ENCODE measurements at regions not wholly inside any gene's neighbourhood (a gene's known extent, or its start where the extent isn't known, plus 50 kb on each side); places are given as distances from the start of the nearest gene placed in this dataset.

DNA sequence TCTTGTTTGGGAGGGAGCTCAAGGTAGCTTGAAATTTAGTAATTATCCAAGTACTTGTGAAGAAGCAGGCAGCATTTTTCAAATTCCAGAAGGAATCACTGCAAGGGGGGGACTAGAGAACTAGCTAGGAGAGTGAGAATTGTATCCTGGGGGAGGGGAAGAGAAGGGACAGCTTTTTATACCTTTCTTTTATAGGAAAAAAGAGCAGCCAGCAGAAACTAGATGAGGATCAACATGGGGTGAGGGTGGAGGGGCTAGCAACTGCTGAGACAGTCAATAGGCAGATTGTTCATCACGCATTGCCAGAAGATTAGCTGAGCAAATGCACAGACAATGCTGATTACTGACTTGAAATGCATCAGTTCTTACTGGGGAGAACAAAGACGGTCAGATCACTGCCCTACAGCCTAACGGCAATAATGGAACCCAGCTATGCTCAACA lies 514.3 kb upstream of the CITED2 start:
- TF ChIP-seq, protein P1, sequence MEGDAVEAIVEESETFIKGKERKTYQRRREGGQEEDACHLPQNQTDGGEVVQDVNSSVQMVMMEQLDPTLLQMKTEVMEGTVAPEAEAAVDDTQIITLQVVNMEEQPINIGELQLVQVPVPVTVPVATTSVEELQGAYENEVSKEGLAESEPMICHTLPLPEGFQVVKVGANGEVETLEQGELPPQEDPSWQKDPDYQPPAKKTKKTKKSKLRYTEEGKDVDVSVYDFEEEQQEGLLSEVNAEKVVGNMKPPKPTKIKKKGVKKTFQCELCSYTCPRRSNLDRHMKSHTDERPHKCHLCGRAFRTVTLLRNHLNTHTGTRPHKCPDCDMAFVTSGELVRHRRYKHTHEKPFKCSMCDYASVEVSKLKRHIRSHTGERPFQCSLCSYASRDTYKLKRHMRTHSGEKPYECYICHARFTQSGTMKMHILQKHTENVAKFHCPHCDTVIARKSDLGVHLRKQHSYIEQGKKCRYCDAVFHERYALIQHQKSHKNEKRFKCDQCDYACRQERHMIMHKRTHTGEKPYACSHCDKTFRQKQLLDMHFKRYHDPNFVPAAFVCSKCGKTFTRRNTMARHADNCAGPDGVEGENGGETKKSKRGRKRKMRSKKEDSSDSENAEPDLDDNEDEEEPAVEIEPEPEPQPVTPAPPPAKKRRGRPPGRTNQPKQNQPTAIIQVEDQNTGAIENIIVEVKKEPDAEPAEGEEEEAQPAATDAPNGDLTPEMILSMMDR (IDR thresholded peaks at IDR 0.05), result no peak
- no peak for TF ChIP-seq EP300 (IDR thresholded peaks at IDR 0.05)
